Activated CD4-positive, alpha-beta T cell treated with anti-CD3 and anti-CD28 coated beads for 36 hours (primary cell): ENCODE measurements at regions not wholly inside any gene's neighbourhood (a gene's known extent, or its start where the extent isn't known, plus 50 kb on each side); places are given as distances from the start of the nearest gene placed in this dataset.

Experiments
- ATAC-seq: fragments of 200-7000 bp; cut with Tn5 transposase; one replicate; pipeline ENCODE4 v1.10.0; 2021; ENCODE audit warnings: mild to moderate bottlenecking, moderate library complexity
- CTCF ChIA-PET: fragments of 350-600 bp; sonication (Branson Sonifier 250); formaldehyde crosslinking; loops from one replicate; lab custom pipeline; 2021; ENCODE audit warnings: antibody characterized with exemption; lab: Charles Lee
- POLR2A ChIA-PET: fragments of 350-600 bp; sonication (Branson Sonifier 250); formaldehyde crosslinking; loops from one replicate; lab custom pipeline; 2021; ENCODE audit warnings: antibody characterized with exemption, inconsistent platforms; lab: Charles Lee
- DNase-seq: peaks from one replicate; pipeline ENCODE4 v3.0.0-alpha.2; 2020
- H3K27ac Mint-ChIP-seq: one replicate; pipeline ENCODE4 v1.8.0; 2021; ENCODE audit warnings: mixed read lengths
- H3K27me3 Mint-ChIP-seq: one replicate; pipeline ENCODE4 v1.8.0; 2021; ENCODE audit warnings: mixed read lengths
- H3K36me3 Mint-ChIP-seq: one replicate; pipeline ENCODE4 v1.8.0; 2021; ENCODE audit warnings: low read depth, mixed read lengths
- H3K4me1 Mint-ChIP-seq: one replicate; pipeline ENCODE4 v1.8.0; 2021; ENCODE audit warnings: mixed read lengths
- H3K4me3 Mint-ChIP-seq: one replicate; pipeline ENCODE4 v1.8.0; 2021; ENCODE audit warnings: mild to moderate bottlenecking, moderate library complexity, mixed read lengths
- H3K9me3 Mint-ChIP-seq: one replicate; pipeline ENCODE4 v1.8.0; 2021; ENCODE audit warnings: low read depth, mixed read lengths
- intact Hi-C, 2 experiments: fragments of 100-400 bp; cut with DNase I in 1 of 2; cut with micrococcal nuclease in 1 of 2; formaldehyde crosslinking; loops; one replicate each; pipeline versions ENCODE4 v1.14.2 to v1.15.1; 2022 to 2024; cut with DNase I, micrococcal nuclease

GRCh38 chr22:47629791-47630655 is 867.6 kb downstream of the TBC1D22A start:
- intact Hi-C loops, result no loop called here
- no peak overlapping the region for H3K4me3 Mint-ChIP-seq
- ChIA-PET POLR2A (no interaction called here), CTCF (no interaction called here)
- H3K27me3 Mint-ChIP-seq, result peaks cover 2% of the 10 kb centered on the region
- no peak overlapping the region for H3K27ac Mint-ChIP-seq
- no peaks in the 10 kb centered on the region for H3K4me1 Mint-ChIP-seq
- no peaks in the 10 kb centered on the region for H3K36me3 Mint-ChIP-seq
- H3K9me3 Mint-ChIP-seq, result peaks cover 2% of the 10 kb centered on the region
- ATAC-seq (no peak), DNase-seq (no peak)

GRCh38 chr22:47629273-47629711 is 866.8 kb downstream of the TBC1D22A start:
- no peak overlapping the region for H3K4me3 Mint-ChIP-seq
- peaks cover 2% of the 10 kb centered on the region for H3K9me3 Mint-ChIP-seq
- no peak for ATAC-seq
- no peaks in the 10 kb centered on the region for H3K36me3 Mint-ChIP-seq
- CTCF ChIA-PET, result no interaction called here
- DNase-seq, result no peak
- POLR2A ChIA-PET, result no interaction called here
- H3K4me1 Mint-ChIP-seq, result no peaks in the 10 kb centered on the region
- peaks cover 2% of the 10 kb centered on the region for H3K27me3 Mint-ChIP-seq
- intact Hi-C loops, result no loop called here
- no peak overlapping the region for H3K27ac Mint-ChIP-seq

DNA sequence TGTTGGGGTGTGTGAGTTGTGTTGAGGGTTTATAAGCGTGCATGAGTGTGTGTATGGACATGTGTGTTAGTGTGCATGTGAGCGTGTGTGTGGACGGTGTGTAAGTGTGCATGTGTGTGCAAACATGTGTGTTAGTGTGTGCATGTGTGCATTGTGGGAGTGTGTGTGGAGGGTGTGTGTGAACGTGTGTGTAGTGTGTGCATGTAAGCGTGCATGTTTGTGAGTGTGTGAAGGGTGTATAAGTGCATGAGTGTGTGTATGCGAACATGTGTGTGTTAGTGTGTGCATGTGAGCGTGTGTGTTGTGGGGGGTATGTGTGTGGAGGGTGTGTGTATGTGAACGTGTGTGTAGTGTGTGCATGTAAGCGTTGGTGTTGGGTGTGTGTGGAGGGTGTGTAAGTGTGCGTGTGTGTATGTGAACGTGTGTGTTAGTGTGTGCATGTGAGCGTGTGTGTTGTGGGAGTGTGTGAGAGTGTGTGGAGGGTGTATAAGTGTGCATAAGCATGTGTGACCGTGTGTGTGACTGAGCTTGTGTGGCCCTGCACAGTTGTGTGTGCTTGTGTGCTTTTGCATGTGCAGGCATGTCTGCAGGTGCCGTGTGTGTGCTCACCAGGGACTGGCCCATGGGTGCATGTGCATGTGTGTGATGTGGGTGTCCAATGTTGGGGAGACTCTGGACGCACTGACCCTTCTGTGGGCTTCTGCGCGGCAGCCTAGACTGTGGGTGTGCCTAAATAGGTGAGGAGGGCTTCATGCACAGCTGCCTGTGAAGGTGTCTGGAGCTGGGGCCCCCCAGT is 866.2 kb downstream of the TBC1D22A start:
- intact Hi-C loops, result no loop called here
- peaks cover 2% of the 10 kb centered on the region for H3K9me3 Mint-ChIP-seq
- no peaks in the 10 kb centered on the region for H3K36me3 Mint-ChIP-seq
- ChIA-PET CTCF (no interaction called here), POLR2A (no interaction called here)
- DNase-seq (no peak), ATAC-seq (no peak)
- no peak overlapping the region for H3K27ac Mint-ChIP-seq
- H3K4me1 Mint-ChIP-seq, result no peaks in the 10 kb centered on the region
- H3K27me3 Mint-ChIP-seq, result peaks cover 2% of the 10 kb centered on the region
- H3K4me3 Mint-ChIP-seq, result no peak overlapping the region

DNA sequence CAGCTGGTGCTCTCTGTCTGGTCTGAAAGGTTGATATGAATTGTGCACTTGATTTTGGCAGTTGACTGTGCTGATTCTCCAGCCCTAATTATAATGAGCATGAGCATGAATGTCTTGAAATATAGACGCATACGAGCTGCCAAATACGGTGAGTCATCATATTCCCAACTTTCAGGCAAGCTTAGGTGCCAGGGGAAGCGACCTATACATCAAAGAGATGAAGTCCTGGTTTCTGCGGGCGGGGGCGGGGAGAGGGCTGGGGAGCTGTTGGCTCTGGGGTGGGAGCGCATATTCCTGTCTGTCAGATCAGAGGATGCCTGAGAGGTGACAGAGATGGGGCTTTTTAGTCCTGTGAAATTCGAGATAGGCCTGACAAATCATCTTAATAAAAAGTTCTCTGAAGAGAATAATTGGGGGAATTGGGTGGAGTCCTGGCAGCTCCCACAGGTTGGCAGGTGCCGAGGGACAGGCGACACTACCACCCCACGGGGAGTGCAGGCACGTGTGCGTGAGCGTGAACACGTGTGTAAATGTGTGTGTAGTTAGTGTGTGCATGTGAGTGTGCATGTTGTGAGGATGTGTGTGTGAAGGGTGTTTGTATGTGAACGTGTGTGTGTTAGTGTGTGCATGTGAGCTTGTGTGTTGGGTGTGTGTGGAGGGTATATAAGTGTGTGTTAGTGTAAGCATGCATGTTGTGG is 865.3 kb downstream of the TBC1D22A start:
- no peak overlapping the region for H3K27ac Mint-ChIP-seq
- ChIA-PET POLR2A (no interaction called here), CTCF (interaction anchor here (0.7 kb wide), 1 partner anchor 481 kb away, joined by 3 read pairs; no protein-coding TSS in a partner anchor)
- H3K9me3 Mint-ChIP-seq, result no peaks in the 10 kb centered on the region
- H3K27me3 Mint-ChIP-seq, result no peaks in the 10 kb centered on the region
- intact Hi-C loops, result no loop called here
- no peak overlapping the region for H3K4me3 Mint-ChIP-seq
- no peaks in the 10 kb centered on the region for H3K36me3 Mint-ChIP-seq
- no peaks in the 10 kb centered on the region for H3K4me1 Mint-ChIP-seq
- ATAC-seq, result no peak
- DNase-seq, result no peak

GRCh38 chr22:47626428-47627390 is 864.3 kb downstream of the TBC1D22A start:
- no peaks in the 10 kb centered on the region for H3K36me3 Mint-ChIP-seq
- intact Hi-C loops, result no loop called here
- DNase-seq (no peak), ATAC-seq (no peak)
- no peak overlapping the region for H3K27ac Mint-ChIP-seq
- no peak overlapping the region for H3K4me3 Mint-ChIP-seq
- no peaks in the 10 kb centered on the region for H3K4me1 Mint-ChIP-seq
- ChIA-PET CTCF (interaction anchor here (0.7 kb wide), 1 partner anchor 482 kb away, joined by 3 read pairs; no protein-coding TSS in a partner anchor), POLR2A (no interaction called here)
- H3K27me3 Mint-ChIP-seq, result peaks cover 4% of the 10 kb centered on the region
- H3K9me3 Mint-ChIP-seq, result no peaks in the 10 kb centered on the region

- no peak for DNase-seq
- intact Hi-C loops, result no loop called here
- ChIA-PET POLR2A (no interaction called here), CTCF (no interaction called here)
- Mint-ChIP-seq H3K9me3 (no peaks in the 10 kb centered on the region), H3K27me3 (peaks cover 4% of the 10 kb centered on the region), H3K36me3 (no peaks in the 10 kb centered on the region), H3K4me3 (no peak overlapping the region), H3K27ac (no peak overlapping the region), H3K4me1 (no peaks in the 10 kb centered on the region)
- ATAC-seq, result no peak
Observed at GRCh38 chr22:47625531-47626427, 863.3 kb downstream of the TBC1D22A start.

GRCh38 chr22:47625013-47625385 is 862.5 kb downstream of the TBC1D22A start:
- no peak overlapping the region for H3K27ac Mint-ChIP-seq
- no peaks in the 10 kb centered on the region for H3K36me3 Mint-ChIP-seq
- ATAC-seq (no peak), DNase-seq (no peak)
- H3K9me3 Mint-ChIP-seq, result no peaks in the 10 kb centered on the region
- H3K4me1 Mint-ChIP-seq, result no peaks in the 10 kb centered on the region
- ChIA-PET POLR2A (no interaction called here), CTCF (no interaction called here)
- H3K27me3 Mint-ChIP-seq, result peaks cover 4% of the 10 kb centered on the region
- intact Hi-C loops, result no loop called here
- H3K4me3 Mint-ChIP-seq, result no peak overlapping the region

DNA sequence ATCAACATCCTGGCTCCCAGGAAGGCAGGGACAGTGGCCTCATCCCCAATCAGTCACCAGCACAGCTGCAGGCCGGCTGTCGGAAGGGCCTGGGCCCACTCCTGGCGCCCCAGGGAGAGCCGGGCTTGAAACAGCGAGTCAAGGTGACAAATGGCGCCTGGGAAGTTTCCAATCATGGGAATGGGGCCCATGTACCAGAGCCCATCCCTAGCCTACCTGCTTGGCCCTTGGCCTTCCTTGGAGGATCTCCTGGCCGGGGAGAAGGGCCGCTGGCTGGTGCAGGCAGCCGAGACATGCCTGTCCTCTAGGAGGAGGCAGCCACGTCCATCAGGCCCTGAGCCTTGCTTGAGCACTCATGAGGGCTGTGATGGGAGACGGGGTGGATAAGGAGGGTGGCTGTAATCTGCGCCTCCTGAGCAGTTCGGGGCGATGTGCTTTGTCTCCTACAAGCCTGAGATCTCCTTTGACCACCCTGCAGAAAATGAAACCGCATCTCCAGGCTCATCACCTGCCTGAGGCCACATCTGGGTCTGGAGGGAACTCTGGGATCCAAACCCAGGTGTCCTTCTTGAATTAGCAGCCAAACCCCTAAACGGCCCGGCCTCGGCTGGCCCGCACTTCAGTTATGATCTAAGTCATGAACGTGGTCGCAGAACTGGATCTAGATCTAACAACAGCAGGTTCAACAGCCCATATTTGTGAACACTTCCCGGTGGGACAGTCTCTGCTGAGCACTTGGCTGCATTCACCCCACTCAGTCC is 862.0 kb downstream of the TBC1D22A start:
- ATAC-seq, result no peak
- no peak for DNase-seq

DNA sequence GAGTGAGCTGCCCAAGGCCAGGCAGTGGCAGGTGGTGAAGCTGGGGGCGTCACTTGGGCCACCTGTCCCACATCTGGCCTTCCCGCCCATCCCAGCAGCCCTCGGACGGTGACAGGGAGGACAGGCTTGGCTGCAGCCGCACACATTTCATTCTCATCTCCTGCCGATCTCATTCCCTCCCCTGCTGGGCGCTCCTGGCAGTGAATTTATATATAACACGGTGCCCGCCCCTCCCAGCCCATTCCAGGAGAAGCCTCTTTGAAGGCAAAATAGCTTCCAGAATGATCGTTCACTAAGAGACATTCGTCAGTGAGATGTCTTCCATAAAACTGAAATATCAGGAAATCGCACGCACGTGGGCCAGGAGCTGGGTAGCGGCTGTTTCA is 861.3 kb downstream of the TBC1D22A start:
- Mint-ChIP-seq H3K36me3 (no peaks in the 10 kb centered on the region), H3K27me3 (peaks cover 4% of the 10 kb centered on the region), H3K4me1 (no peaks in the 10 kb centered on the region), H3K27ac (no peak overlapping the region), H3K9me3 (no peaks in the 10 kb centered on the region), H3K4me3 (no peak overlapping the region)
- POLR2A ChIA-PET, result no interaction called here
- DNase-seq (no peak), ATAC-seq (no peak)
- intact Hi-C loops, result no loop called here
- CTCF ChIA-PET, result no interaction called here

More for the DNA sequence above, 862.0 kb downstream of the TBC1D22A start:
- H3K4me1 Mint-ChIP-seq, result no peaks in the 10 kb centered on the region
- H3K27me3 Mint-ChIP-seq, result peaks cover 4% of the 10 kb centered on the region
- intact Hi-C loops, result no loop called here
- ChIA-PET POLR2A (no interaction called here), CTCF (no interaction called here)
- H3K36me3 Mint-ChIP-seq, result no peaks in the 10 kb centered on the region
- H3K27ac Mint-ChIP-seq, result no peak overlapping the region
- no peaks in the 10 kb centered on the region for H3K9me3 Mint-ChIP-seq
- no peak overlapping the region for H3K4me3 Mint-ChIP-seq
